GM19238 (cell line): ENCODE measurements at regions not wholly inside any gene's neighbourhood (a gene's known extent, or its start where the extent isn't known, plus 50 kb on each side); places are given as distances from the start of the nearest gene placed in this dataset.

ENCODE experiments used
- DNase-seq: peaks from one replicate; pipeline ENCODE4 v3.0.0; 2011; ENCODE audit warnings: low spot score; ENCODE audit not compliant: insufficient read length

GRCh38 chr7:113976508-113976907, 57.7 kb upstream of the PPP1R3A start:
- no peak for DNase-seq

GRCh38 chr7:113968713-113969112, 49.9 kb upstream of the PPP1R3A start:
- DNase-seq, result no peak
